CMK (cell line): ENCODE measurements at regions not wholly inside any gene's neighbourhood (a gene's known extent, or its start where the extent isn't known, plus 50 kb on each side); places are given as distances from the start of the nearest gene placed in this dataset.

Source experiments
- DNase-seq: peaks from one replicate; pipeline ENCODE4 v3.0.0-alpha.2; 2010; ENCODE audit warnings: low read depth

GRCh38 chr18:28963481-28963880 lies 786.6 kb upstream of the CDH2 start:
- DNase-seq, result no peak

GRCh38 chr18:28961669-28962228 lies 784.8 kb upstream of the CDH2 start:
- no peak for DNase-seq

- DNase-seq, result no peak
These were observed 783.2 kb upstream of the CDH2 start for GRCh38 chr18:28960146-28960545.

GRCh38 chr18:28952339-28952738 lies 775.4 kb upstream of the CDH2 start:
- DNase-seq, result no peak

- DNase-seq, result no peak
These were observed 771.0 kb upstream of the CDH2 start for GRCh38 chr18:28947900-28948299.

- DNase-seq, result no peak
These were observed 769.5 kb upstream of the CDH2 start for GRCh38 chr18:28946471-28946870.

- no peak for DNase-seq
These were observed 746.0 kb upstream of the CDH2 start for GRCh38 chr18:28922936-28923335.

GRCh38 chr18:28916456-28916855 lies 739.5 kb upstream of the CDH2 start:
- no peak for DNase-seq

GRCh38 chr18:28905509-28905908 lies 728.6 kb upstream of the CDH2 start:
- DNase-seq, result peak; percentile 61

GRCh38 chr18:28904789-28905364 lies 727.9 kb upstream of the CDH2 start:
- DNase-seq, result no peak

- DNase-seq, result no peak
These were observed 726.4 kb upstream of the CDH2 start for GRCh38 chr18:28903306-28903705.

- DNase-seq, result no peak
These were observed 713.9 kb upstream of the CDH2 start for GRCh38 chr18:28890791-28891190.

- no peak for DNase-seq
These were observed 707.4 kb upstream of the CDH2 start for GRCh38 chr18:28884304-28884703.

- DNase-seq, result no peak
These were observed 703.9 kb upstream of the CDH2 start for GRCh38 chr18:28880856-28881255.

- no peak for DNase-seq
These were observed 698.1 kb upstream of the CDH2 start for GRCh38 chr18:28875059-28875458.

GRCh38 chr18:28863396-28863795 lies 686.5 kb upstream of the CDH2 start:
- no peak for DNase-seq

- no peak for DNase-seq
These were observed 681.3 kb upstream of the CDH2 start for GRCh38 chr18:28858248-28858647.

GRCh38 chr18:28855989-28856388 lies 679.1 kb upstream of the CDH2 start:
- DNase-seq, result no peak

- no peak for DNase-seq
These were observed 678.6 kb upstream of the CDH2 start for GRCh38 chr18:28855524-28855923.

- no peak for DNase-seq
These were observed 678.0 kb upstream of the CDH2 start for GRCh38 chr18:28854964-28855363.

GRCh38 chr18:28846958-28847357 lies 670.0 kb upstream of the CDH2 start:
- no peak for DNase-seq

GRCh38 chr18:28837100-28837499 lies 660.2 kb upstream of the CDH2 start:
- DNase-seq, result no peak

GRCh38 chr18:28834889-28835288 lies 658.0 kb upstream of the CDH2 start:
- no peak for DNase-seq

GRCh38 chr18:28831908-28832307 lies 655.0 kb upstream of the CDH2 start:
- no peak for DNase-seq
